Uterus (tissue), 3 donors: ENCODE measurements at regions not wholly inside any gene's neighbourhood (a gene's known extent, or its start where the extent isn't known, plus 50 kb on each side); places are given as distances from the start of the nearest gene placed in this dataset.

Experiments
- DNase-seq, 2 donors: peaks; one replicate each; pipeline ENCODE4 v3.0.0-alpha.2; 2019 to 2020
- H3K27ac ChIP-seq, 2 donors: fragments of 200-600 bp; sonication (generic); 1 replicate in 1 of 2; 2 replicates in 1 of 2; pipeline ENCODE4 v1.5.1; 2016 to 2018
- H3K27me3 ChIP-seq, 2 donors: fragments of 200-600 bp; sonication (generic); one replicate each; pipeline ENCODE4 v1.5.1; 2018 to 2019; ENCODE audit warnings: control low read depth in 1 of 2
- H3K36me3 ChIP-seq, 2 donors: fragments of 200-600 bp; sonication (generic); one replicate each; pipeline ENCODE4 v1.5.1; 2019; ENCODE audit warnings: control low read depth in 1 of 2
- H3K4me1 ChIP-seq, 2 donors: fragments of 200-600 bp; sonication (generic); one replicate each; pipeline ENCODE4 v1.5.1; 2018 to 2019; ENCODE audit warnings: control low read depth in 1 of 2
- H3K4me3 ChIP-seq, 2 donors: fragments of 200-600 bp; sonication (generic); 1 replicate in 1 of 2; 2 replicates in 1 of 2; pipeline ENCODE4 v1.5.1; 2018 to 2019; ENCODE audit warnings: mild to moderate bottlenecking in 1 of 2
- H3K9me3 ChIP-seq, 2 donors: fragments of 200-600 bp; sonication (generic); one replicate each; pipeline ENCODE4 v1.5.1; 2019; ENCODE audit warnings: control low read depth in 1 of 2
- CTCF ChIP-seq, 4 experiments: fragments of 200-600 bp in 2 of 4; fragments of 450-650 bp in 2 of 4; sonication (generic) in 2 of 4; IDR thresholded peaks; one replicate each; pipeline ENCODE4 v1.5.1; 2016 to 2019; ENCODE audit warnings: antibody characterized with exemption in 4 of 4, mild to moderate bottlenecking in 2 of 4, moderate library complexity in 1 of 4
- POLR2A ChIP-seq, 2 donors: fragments of 450-650 bp; IDR thresholded peaks; one replicate each; pipeline ENCODE4 v1.6.1; 2016; ENCODE audit warnings: antibody characterized with exemption in 2 of 2, mild to moderate bottlenecking in 1 of 2, moderate library complexity in 1 of 2
- intact Hi-C: fragments of 100-400 bp; cut with DNase I; formaldehyde crosslinking; loops from one replicate; pipeline ENCODE4 v1.15.1; 2023; ENCODE audit warnings: low total_unique reads
- donor health status: DM: yes; HTN: yes; CAD: no.

GRCh38 chr1:209526137-209526536 lies 57.4 kb upstream of the CAMK1G start:
- no peak for TF ChIP-seq CTCF (IDR thresholded peaks at IDR 0.05)
- no peak for TF ChIP-seq POLR2A (IDR thresholded peaks at IDR 0.05)
- DNase-seq = no peak
- Histone ChIP-seq H3K27me3 (no peaks in the 10 kb centered on the region), H3K27ac (no peak overlapping the region), H3K36me3 (no peaks in the 10 kb centered on the region), H3K4me1 (no peaks in the 10 kb centered on the region), H3K9me3 (no peaks in the 10 kb centered on the region), H3K4me3 (no peak overlapping the region)
- intact Hi-C loops = no loop called here

GRCh38 chr1:209527372-209527771 lies 56.1 kb upstream of the CAMK1G start:
- intact Hi-C loops = no loop called here
- DNase-seq = no peak
- Histone ChIP-seq H3K4me3 (no peak overlapping the region), H3K27me3 (no peaks in the 10 kb centered on the region), H3K4me1 (no peaks in the 10 kb centered on the region), H3K27ac (no peak overlapping the region), H3K36me3 (no peaks in the 10 kb centered on the region), H3K9me3 (no peaks in the 10 kb centered on the region)
- TF ChIP-seq POLR2A (IDR thresholded peaks at IDR 0.05) (no peak), CTCF (IDR thresholded peaks at IDR 0.05) (no peak)

- Histone ChIP-seq H3K27me3 (no peaks in the 10 kb centered on the region), H3K4me1 (no peaks in the 10 kb centered on the region), H3K27ac (no peak overlapping the region), H3K36me3 (no peaks in the 10 kb centered on the region), H3K9me3 (no peaks in the 10 kb centered on the region), H3K4me3 (no peak overlapping the region)
- intact Hi-C loops = no loop called here
- no peak for TF ChIP-seq CTCF (IDR thresholded peaks at IDR 0.05)
- TF ChIP-seq POLR2A (IDR thresholded peaks at IDR 0.05) = no peak
- DNase-seq = no peak
These were observed 55.4 kb upstream of the CAMK1G start for GRCh38 chr1:209527993-209528717.

- Histone ChIP-seq H3K4me3 (no peak overlapping the region), H3K27ac (no peak overlapping the region), H3K36me3 (no peaks in the 10 kb centered on the region), H3K4me1 (no peaks in the 10 kb centered on the region), H3K27me3 (no peaks in the 10 kb centered on the region), H3K9me3 (no peaks in the 10 kb centered on the region)
- intact Hi-C loops = no loop called here
- DNase-seq = no peak
- TF ChIP-seq CTCF (IDR thresholded peaks at IDR 0.05) (no peak), POLR2A (IDR thresholded peaks at IDR 0.05) (no peak)
These were observed 54.3 kb upstream of the CAMK1G start for GRCh38 chr1:209529233-209529632.

GRCh38 chr1:209531006-209531405 lies 52.5 kb upstream of the CAMK1G start:
- DNase-seq = no peak
- Histone ChIP-seq H3K27ac (no peak overlapping the region), H3K4me1 (no peaks in the 10 kb centered on the region), H3K27me3 (no peaks in the 10 kb centered on the region), H3K36me3 (no peaks in the 10 kb centered on the region), H3K4me3 (no peak overlapping the region), H3K9me3 (no peaks in the 10 kb centered on the region)
- intact Hi-C loops = no loop called here
- TF ChIP-seq CTCF (IDR thresholded peaks at IDR 0.05) (no peak), POLR2A (IDR thresholded peaks at IDR 0.05) (no peak)
